ENCODE measurements at regions not wholly inside any gene's neighbourhood (a gene's known extent, or its start where the extent isn't known, plus 50 kb on each side); places are given as distances from the start of the nearest gene placed in this dataset.

DNA sequence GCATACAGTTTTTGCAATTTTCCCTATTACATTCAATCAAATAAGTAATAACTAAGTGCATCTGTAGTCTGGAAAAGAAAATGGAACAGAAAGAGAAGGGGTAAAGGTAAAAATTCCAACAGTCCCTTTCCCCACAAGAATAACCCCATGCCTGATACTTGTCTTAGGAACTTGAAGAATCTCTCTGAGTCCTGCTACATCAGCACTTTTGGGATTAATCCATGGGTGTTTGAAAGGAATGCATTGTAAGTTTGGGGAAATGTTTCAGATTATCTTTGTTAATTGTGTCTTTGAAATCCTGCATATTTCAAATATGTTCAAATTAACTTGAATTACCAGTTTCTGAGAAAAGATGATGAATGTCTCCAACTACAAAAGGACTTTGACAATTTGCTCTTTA, 667.3 kb upstream of the PRKX start:
- no peak for DNase-seq (ENCODE audit: low spot score in 2 of 2)
- no peak overlapping the region for H3K4me3 ChIP-seq (ENCODE audit: low read depth, poor library complexity, severe bottlenecking)
- TF ChIP-seq POLR2A (IDR thresholded peaks at IDR 0.05): no peak
- TF ChIP-seq, protein P1, sequence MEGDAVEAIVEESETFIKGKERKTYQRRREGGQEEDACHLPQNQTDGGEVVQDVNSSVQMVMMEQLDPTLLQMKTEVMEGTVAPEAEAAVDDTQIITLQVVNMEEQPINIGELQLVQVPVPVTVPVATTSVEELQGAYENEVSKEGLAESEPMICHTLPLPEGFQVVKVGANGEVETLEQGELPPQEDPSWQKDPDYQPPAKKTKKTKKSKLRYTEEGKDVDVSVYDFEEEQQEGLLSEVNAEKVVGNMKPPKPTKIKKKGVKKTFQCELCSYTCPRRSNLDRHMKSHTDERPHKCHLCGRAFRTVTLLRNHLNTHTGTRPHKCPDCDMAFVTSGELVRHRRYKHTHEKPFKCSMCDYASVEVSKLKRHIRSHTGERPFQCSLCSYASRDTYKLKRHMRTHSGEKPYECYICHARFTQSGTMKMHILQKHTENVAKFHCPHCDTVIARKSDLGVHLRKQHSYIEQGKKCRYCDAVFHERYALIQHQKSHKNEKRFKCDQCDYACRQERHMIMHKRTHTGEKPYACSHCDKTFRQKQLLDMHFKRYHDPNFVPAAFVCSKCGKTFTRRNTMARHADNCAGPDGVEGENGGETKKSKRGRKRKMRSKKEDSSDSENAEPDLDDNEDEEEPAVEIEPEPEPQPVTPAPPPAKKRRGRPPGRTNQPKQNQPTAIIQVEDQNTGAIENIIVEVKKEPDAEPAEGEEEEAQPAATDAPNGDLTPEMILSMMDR (IDR thresholded peaks at IDR 0.05): no peak
- intact Hi-C loops (cut with DNase I; ENCODE audit: low total_unique reads): no loop called here

DNA sequence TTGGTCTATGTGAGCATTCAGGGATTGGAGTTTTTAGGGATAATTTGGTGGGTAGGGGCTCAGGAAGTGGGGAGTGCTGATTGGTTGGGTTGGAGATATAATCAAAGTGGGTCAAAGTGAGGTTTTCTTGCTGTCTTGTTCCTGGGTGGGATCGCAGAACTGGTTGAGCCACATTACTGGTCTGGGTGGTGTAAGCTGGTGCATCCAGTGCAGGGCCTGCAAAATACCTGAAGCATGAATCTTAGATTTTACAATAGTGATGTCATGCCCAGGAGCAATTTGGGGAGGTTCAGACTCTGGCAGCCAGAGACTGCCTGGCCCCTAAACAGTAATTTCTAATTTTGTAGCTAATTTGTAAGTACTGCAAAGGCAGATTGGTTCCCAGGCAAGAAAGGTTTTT, 665.6 kb upstream of the PRKX start:
- DNase-seq (ENCODE audit: low spot score in 2 of 2): no peak
- 70 to 71% methylated on average over 1 of the region's 1 CpG for WGBS, 2 donors
- intact Hi-C loops (cut with DNase I; ENCODE audit: low total_unique reads): no loop called here
- TF ChIP-seq POLR2A (IDR thresholded peaks at IDR 0.05): no peak
- TF ChIP-seq, protein P1 (IDR thresholded peaks at IDR 0.05): no peak
- H3K4me3 ChIP-seq (ENCODE audit: low read depth, poor library complexity, severe bottlenecking): no peak overlapping the region

- intact Hi-C loops (cut with DNase I; ENCODE audit: low total_unique reads): no loop called here
- H3K4me3 ChIP-seq (ENCODE audit: low read depth, poor library complexity, severe bottlenecking): no peak overlapping the region
- no peak for TF ChIP-seq POLR2A (IDR thresholded peaks at IDR 0.05)
- TF ChIP-seq, protein P1 (IDR thresholded peaks at IDR 0.05): no peak
- 69 to 73% methylated on average over 8 of the region's 8 CpGs for WGBS, 2 donors
- no peak for DNase-seq (ENCODE audit: low spot score in 2 of 2)
These were observed 660.3 kb upstream of the PRKX start for GRCh38 chrX:4373791-4374190.

GRCh38 chrX:4358577-4358976, 645.1 kb upstream of the PRKX start:
- no peak for DNase-seq (ENCODE audit: low spot score in 2 of 2)
- TF ChIP-seq POLR2A (IDR thresholded peaks at IDR 0.05): no peak
- TF ChIP-seq, protein P1 (IDR thresholded peaks at IDR 0.05): no peak
- intact Hi-C loops (cut with DNase I; ENCODE audit: low total_unique reads): no loop called here
- H3K4me3 ChIP-seq (ENCODE audit: low read depth, poor library complexity, severe bottlenecking): no peak overlapping the region
- 82 to 90% methylated on average over 3 of the region's 3 CpGs for WGBS, 2 donors

GRCh38 chrX:4322916-4323315, 609.5 kb upstream of the PRKX start:
- 74 to 83% methylated on average over 5 of the region's 5 CpGs for WGBS, 2 donors
- no peak for DNase-seq (ENCODE audit: low spot score in 2 of 2)
- no peak for TF ChIP-seq POLR2A (IDR thresholded peaks at IDR 0.05)
- TF ChIP-seq, protein P1 (IDR thresholded peaks at IDR 0.05): no peak
- intact Hi-C loops (cut with DNase I; ENCODE audit: low total_unique reads): no loop called here
- no peak overlapping the region for H3K4me3 ChIP-seq (ENCODE audit: low read depth, poor library complexity, severe bottlenecking)

GRCh38 chrX:4320436-4320947, 607.0 kb upstream of the PRKX start:
- H3K4me3 ChIP-seq (ENCODE audit: low read depth, poor library complexity, severe bottlenecking): no peak overlapping the region
- WGBS, 2 donors: 38 to 50% methylated on average over 9 of the region's 9 CpGs
- intact Hi-C loops (cut with DNase I; ENCODE audit: low total_unique reads): no loop called here
- no peak for TF ChIP-seq POLR2A (IDR thresholded peaks at IDR 0.05)
- TF ChIP-seq, protein P1 (IDR thresholded peaks at IDR 0.05): no peak
- DNase-seq (ENCODE audit: low spot score in 2 of 2): no peak

Measured in lower leg skin (tissue), 4 donors.